Activated CD4-positive, alpha-beta T cell treated with anti-CD3 and anti-CD28 coated beads, Interleukin-2, amount 50 U/mL, for 1 hour (primary cell): ENCODE measurements at regions not wholly inside any gene's neighbourhood (a gene's known extent, or its start where the extent isn't known, plus 50 kb on each side); places are given as distances from the start of the nearest gene placed in this dataset.

Source experiments
- DNase-seq: peaks from one replicate; pipeline ENCODE4 v3.0.0-alpha.2; 2020

- DNase-seq = no peak
Measured at GRCh38 chr6:165869526-165869925, 206.5 kb upstream of the PDE10A start.

- no peak for DNase-seq
Measured at GRCh38 chr6:165864925-165865324, 201.9 kb upstream of the PDE10A start.

- DNase-seq = no peak
Measured at GRCh38 chr6:165864218-165864617, 201.2 kb upstream of the PDE10A start.

- no peak for DNase-seq
Measured at GRCh38 chr6:165863801-165864200, 200.8 kb upstream of the PDE10A start.

GRCh38 chr6:165862813-165863212 lies 199.8 kb upstream of the PDE10A start:
- no peak for DNase-seq

GRCh38 chr6:165861226-165861625 lies 198.2 kb upstream of the PDE10A start:
- no peak for DNase-seq

- DNase-seq = no peak
Measured at GRCh38 chr6:165858586-165858985, 195.5 kb upstream of the PDE10A start.

- no peak for DNase-seq
Measured at GRCh38 chr6:165855856-165856255, 192.8 kb upstream of the PDE10A start.

- DNase-seq = no peak
Measured at GRCh38 chr6:165854863-165855593, 192.0 kb upstream of the PDE10A start.

GRCh38 chr6:165854061-165854862 lies 191.2 kb upstream of the PDE10A start:
- DNase-seq = no peak

- no peak for DNase-seq
Measured at GRCh38 chr6:165852676-165853075, 189.6 kb upstream of the PDE10A start.

GRCh38 chr6:165850434-165851019 lies 187.5 kb upstream of the PDE10A start:
- DNase-seq = peak; percentile 58

GRCh38 chr6:165849534-165850430 lies 186.7 kb upstream of the PDE10A start:
- DNase-seq = no peak

- no peak for DNase-seq
Measured at GRCh38 chr6:165848086-165848426, 185.0 kb upstream of the PDE10A start.

GRCh38 chr6:165847407-165848085 lies 184.5 kb upstream of the PDE10A start:
- no peak for DNase-seq

- DNase-seq = no peak
Measured at GRCh38 chr6:165846123-165846966, 183.3 kb upstream of the PDE10A start.

- DNase-seq = no peak
Measured at GRCh38 chr6:165845493-165845892, 182.5 kb upstream of the PDE10A start.

GRCh38 chr6:165844801-165845364 lies 181.8 kb upstream of the PDE10A start:
- no peak for DNase-seq

- DNase-seq = no peak
Measured at GRCh38 chr6:165844232-165844631, 181.2 kb upstream of the PDE10A start.

- no peak for DNase-seq
Measured at GRCh38 chr6:165843568-165844113, 180.6 kb upstream of the PDE10A start.

- DNase-seq = no peak
Measured at GRCh38 chr6:165843121-165843520, 180.1 kb upstream of the PDE10A start.
